GM21367 (cell line): ENCODE measurements at regions not wholly inside any gene's neighbourhood (a gene's known extent, or its start where the extent isn't known, plus 50 kb on each side); places are given as distances from the start of the nearest gene placed in this dataset.

Source experiments
- ATAC-seq: cut with Tn5 transposase; IDR thresholded peaks from one replicate; pipeline ENCODE4 v1.9.1; 2021; ENCODE audit not compliant: unreplicated experiment

DNA sequence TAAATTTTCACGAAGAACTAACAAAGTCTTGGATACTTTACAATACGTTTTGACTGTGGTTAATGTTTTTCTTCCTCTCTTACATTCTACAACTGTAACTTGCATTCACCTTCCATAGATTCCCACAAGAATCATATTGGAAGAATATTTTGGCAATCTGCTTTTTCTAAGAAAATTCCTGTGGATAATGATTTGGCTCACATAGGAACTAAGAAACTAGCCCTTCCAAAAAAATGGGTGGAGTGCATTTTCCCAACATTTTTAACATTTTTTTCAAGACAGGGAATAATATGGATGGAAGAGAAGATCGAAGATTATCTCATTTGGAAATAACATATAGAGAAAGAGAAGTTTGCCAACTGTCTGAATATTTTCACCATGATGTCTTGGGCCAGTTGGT lies 256.9 kb upstream of the POU2AF2 start:
- ATAC-seq, result no peak

DNA sequence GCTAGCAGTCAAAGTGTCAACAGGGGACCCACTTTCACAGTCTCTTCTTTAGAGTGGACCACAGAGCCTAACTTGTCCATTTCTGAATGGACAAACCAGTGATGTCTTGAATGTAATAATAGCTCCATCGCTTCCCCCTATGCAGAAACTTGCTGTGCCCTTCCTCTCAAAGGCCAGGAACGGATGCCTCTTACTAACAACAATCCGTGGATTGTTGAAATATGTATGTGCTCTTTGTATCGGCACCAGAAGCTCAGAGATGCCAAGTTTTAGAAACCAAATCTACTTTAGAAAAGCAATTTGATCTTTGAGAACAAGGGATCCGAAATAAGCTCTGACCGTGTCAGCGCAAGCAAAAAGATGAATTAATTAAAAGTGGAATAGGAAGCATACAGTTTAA lies 259.5 kb upstream of the POU2AF2 start:
- ATAC-seq, result no peak

DNA sequence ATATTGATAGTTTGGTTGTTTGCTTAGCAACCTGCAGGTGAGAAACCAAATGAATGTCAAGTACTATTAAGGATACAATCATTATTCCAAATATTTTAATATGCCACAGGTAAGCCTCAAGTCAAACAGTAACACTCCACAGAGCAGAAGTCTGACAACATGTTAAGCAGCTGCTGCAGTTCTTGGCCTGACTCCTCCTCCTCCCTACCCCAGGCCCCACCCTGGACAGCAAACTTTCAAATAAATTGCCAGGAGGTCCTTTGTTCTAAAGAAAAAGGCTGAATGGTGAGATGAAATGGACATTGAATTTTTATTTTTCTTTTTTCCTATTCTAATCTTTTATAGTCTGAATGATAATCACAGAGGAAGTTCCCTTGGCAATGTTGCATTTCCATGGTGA lies 260.0 kb upstream of the POU2AF2 start:
- ATAC-seq, result no peak

DNA sequence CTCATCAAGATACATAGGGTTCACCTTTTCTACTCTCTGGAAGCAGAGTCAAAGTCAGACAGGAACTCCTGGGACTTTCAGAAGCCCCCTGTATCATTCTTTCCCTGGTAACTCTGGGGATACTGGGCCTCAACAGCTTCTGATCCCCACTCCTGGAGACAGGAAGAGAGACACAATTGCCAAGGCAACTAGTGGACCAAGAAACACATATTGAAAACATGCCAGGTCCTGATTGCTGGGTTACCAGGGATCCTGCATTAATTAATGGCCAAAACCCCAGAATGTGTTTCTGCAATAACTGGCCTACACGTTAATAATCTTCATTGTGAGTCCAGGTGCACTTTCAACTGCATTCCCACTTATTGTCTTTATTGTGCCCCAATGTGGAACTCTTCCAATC lies 260.8 kb upstream of the POU2AF2 start:
- no peak for ATAC-seq

DNA sequence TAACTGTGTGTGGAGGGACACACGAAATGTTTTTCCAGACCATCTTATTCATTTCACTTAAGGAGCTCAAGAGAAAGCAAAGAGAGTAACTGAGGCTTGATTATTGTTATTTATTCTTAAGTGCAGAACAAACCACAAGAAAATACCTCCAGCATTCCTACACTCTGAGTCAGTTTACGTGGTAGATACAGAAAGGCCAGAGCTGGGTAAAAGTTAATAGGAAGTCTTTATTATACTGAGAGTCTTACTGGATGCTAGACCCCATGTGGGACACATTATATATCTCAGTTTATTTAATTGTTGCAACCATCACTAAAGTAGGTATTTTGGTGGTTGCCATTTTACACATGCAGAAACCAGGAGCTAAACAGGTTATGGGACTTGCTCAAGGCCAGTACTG lies 261.4 kb upstream of the POU2AF2 start:
- ATAC-seq, result no peak

DNA sequence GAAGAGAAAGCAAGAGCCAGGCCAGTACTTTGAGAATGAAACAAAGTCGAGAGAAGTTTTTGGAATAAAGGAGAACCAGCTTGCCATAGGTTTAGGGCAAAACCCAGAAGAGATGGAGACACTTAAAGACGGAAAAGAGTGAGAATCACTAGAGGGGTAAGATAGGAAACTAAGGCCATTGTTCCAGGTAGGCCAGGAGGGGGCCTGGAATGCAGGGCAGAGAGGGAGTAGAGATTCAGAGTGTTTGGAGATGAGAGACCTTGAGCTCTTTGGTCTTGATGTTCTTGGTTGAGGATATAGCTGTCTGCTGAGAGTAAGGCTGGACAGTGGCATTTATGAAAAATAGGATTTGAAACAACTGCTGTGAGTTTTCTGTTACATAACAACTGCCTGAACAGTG lies 263.3 kb upstream of the POU2AF2 start:
- no peak for ATAC-seq

DNA sequence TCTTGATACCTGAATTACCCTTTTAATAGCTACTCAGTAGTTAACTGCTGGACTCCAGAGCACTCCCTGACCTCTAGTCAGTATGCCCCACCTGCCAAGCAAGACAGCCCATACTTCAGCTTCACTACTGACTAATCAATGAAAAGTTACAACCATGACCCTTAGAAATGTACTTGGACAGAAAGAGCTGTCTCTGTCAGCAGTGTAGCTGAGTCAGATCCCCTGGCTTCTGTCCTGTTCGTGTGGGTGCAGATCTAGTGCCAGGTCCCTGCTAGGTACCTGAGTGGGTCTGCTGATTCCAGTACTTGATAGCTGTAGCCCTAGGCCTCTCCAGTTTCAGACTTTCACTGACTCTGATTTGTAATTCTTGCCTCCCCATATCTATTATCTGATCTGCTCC lies 265.8 kb upstream of the POU2AF2 start:
- no peak for ATAC-seq

DNA sequence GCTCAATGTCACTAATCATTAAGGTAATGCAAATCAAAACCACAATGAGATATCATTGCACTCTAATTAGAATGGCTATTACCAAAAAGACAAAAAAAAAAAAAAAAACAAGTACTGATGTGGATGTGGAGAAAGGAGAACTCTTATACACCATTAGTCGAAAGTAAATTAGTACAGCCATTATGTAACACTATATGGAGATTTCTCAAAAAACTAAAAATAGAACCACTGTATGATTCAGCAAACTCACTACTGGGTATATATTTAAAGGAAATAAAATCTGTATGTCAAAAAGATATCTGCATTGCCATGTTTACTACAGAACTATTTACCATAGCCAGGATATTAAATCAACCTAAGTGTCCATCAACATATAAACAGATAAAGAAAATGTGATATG lies 265.4 kb upstream of the ARHGAP20 start:
- no peak for ATAC-seq

DNA sequence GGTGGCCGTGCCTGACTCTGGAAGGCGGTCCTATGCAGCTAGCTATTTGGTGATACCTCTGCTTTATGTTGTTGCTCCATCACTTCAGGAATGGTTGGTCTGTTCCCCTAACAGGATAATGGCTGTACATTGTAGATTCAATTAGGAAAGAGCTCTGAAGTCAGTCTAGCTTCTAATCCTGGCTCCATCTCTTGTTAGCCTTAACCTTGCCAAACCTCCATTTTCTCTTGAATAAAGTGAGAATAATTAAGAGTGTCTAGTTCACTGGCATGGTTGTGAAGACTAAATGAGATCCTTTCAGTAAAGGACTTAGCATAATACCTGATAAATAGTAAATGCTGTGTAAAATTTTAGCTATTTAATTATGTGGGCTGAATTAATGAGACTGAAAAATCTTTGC lies 262.5 kb upstream of the ARHGAP20 start:
- no peak for ATAC-seq

DNA sequence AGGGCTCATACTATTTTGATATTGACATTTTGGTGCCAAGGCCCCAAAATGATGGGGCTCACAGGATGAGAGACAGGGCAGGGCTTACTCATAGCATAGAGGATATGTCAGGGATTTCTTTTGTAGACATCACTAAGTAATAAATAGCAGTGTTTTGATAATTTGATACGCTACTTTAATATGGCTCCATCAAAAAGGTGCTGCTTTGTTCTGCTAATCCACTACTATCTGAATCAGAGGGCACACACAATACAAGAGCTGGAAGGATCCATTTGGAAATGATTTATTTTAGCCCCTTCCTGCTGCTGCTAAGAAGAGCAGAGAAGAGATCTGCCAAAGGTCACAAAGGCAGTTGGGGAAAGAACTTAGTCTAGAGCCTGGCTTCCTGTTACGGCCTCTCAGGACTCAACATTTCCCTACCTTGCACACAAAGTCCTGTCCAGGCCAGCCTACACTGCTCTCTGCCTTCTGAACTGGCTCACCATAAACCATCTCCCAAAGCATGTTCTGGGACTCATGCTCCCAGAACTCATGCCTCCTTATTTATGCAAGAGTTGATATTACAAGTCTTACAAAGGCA lies 261.3 kb upstream of the ARHGAP20 start:
- no peak for ATAC-seq

DNA sequence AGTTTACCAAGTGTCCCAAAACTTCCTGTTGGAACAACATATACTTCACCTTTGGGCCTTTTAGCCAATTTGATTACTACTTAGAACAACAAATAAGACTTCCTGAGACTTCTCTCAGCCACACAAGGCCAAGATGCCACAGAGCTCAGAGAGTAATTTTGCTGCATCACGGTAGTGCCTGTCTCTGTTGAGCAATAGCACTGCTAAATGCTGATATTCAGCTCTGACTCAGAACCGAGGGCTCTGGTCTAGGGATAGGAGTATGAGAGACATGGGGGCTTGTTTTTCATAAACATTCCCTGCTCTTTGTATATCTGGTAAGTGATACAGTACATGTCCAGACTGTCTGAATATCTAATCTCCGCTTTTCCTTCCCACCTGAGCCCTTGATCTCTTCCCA lies 260.4 kb upstream of the ARHGAP20 start:
- ATAC-seq, result no peak

DNA sequence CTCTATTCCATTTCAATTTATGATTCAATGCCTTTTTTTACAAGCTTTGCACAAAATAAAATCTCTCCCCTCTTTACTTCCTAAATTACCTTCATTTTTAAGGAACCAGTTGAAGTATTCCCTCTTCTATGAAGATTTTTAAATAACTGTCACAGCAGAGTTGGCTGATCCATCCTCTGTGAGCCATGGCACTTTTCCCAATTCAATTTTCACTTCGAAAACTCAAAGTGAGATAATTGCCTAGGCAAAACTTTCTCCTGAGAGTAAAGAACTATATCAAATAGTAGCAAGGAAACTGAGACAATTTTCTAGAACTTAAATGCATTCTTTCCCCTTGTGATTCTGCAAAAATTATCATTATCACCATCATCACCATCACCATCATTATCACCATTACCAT lies 259.9 kb upstream of the ARHGAP20 start:
- no peak for ATAC-seq

DNA sequence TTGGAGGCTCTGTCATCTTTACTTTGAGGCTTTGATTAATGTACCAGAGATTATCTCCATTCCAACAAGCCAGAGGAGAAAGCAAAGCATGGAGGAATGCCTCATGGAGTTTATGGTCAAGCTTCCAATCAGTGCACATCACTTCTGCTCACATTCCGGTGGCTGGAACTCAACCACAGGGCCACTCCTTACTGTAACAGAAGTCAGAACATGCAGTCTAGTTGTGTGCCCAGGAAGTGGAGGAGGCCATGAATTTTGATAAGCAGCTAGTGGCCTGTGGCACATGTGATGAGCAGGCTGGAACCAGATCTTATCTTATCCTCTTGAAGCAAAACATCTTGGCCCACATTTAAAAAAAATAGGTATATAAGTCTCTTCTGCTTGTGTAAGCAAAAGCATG lies 258.9 kb upstream of the ARHGAP20 start:
- no peak for ATAC-seq

DNA sequence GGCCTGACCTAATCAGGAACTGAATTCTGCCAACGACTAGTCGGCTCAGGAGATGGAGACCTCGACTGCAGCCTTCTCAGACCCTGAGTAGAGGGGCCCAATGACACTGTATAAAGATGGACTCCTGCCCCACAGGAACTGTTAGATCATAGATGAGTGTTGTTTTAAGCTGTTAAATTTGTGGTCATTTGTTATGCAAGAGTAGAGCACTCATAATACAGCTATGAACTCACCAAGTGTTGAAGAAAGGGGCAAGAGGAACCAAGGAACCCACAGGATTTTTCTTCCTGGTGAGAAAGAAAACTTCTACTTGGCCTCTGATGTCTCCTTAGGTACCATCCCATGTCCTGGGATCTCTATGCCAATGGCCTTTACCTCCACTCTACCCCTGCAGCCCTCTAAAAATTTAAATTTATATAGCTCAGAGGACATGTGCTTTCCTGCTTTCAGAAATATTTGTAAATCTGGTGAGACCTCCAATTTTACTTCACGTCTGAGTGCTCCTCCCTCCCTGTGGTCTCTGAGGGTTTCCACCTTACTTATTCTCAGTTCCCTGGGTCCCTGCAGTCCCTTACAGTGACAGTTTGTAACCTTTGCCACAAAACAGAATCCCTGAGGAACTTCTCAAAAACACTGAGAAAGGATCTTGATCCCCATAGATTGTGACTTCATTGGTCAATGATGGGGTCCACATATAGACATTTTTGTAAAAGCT lies 256.3 kb upstream of the ARHGAP20 start:
- ATAC-seq, result no peak

DNA sequence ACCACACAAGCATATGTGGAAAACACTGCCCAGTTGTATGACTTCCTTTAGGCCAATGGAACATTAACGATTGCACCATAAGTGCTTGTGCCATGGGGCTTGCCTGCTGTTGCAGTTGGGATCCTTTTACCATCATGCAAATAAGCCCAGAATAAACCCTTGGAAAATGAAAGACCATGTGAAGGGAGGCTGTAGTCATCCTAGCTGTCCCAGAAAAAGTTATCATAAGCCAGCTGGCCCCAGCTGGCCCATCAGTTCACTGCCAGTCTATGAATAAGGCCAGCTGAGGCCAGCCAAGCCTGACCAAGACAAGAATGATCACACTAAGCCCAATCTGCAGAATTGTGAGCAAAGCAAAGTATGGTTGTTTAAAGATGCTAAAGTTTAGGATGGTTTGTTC lies 253.9 kb upstream of the ARHGAP20 start:
- ATAC-seq, result no peak

DNA sequence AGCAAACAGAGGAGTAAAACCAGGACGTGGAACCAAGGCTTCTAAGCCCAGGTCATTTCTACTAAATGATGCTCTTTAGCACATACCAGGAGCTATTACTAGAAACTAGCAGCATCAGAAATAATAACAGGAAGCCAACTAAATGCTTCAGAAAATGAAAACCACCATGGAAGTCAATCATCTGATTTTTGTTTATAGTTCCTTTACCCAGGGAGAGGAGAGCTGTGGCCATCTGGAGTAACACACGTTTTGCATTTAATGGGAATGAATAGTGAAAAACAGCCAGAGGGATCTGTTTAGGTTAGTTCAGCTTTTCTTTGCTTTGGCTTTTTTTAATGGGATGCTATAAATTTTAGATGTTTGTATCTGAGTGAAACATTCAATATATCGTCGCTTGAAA lies 250.7 kb upstream of the ARHGAP20 start:
- no peak for ATAC-seq

DNA sequence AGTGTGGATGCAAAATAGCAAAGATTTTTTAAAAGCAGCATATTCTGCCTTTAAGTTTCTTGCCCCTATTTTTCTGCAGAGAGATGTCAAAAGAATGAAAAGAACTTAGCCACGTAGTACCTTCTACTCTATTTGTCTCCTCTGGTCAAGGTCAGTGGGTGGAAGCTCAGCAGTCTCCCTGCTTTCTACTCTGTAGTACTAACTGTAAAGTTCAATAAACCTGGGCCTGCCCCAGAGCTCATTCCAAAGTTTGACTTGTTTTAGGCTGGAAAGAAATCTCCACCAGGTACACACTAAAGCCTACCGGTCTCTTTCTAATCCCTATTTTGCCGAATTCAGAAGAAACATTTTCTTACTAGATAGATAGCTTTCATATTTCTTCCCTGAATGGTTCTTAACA lies 247.9 kb upstream of the ARHGAP20 start:
- no peak for ATAC-seq

DNA sequence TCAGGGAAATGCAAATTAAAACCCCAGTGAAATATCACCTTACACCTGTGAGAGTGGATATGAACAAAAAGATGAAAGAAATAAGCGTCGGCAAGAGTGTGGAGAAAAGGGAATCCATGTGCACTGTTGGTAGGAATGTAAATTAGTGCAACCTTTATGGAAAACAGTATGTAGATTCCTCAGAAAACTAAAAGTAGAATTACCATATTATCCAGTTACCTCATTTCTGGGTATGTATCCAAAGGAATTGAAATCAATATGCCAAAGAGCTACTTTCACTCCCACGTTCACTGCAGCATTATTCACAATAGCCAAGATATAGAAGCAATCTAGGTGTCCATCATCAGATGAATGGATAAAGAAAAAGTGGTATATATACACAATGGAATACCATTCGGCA lies 246.0 kb upstream of the ARHGAP20 start:
- ATAC-seq, result no peak

DNA sequence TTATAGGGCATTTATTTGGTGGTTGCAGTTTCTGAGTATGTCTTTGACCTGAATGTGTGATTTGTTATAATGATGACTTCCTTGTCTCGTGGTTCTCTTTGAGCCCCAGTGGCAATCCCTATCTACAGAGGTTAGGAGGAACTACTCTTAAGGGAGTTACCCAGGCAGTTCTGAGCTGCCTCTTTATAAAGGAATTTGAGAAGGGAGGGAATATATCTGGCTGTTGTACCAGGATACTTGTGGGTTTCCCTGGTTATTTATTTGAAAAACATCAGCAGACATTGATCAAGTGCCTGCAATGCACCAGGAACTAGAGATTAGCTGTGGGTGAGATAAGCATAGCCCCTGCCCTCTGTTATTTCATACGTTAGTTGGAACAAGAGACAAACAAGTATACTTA lies 243.5 kb upstream of the ARHGAP20 start:
- no peak for ATAC-seq

DNA sequence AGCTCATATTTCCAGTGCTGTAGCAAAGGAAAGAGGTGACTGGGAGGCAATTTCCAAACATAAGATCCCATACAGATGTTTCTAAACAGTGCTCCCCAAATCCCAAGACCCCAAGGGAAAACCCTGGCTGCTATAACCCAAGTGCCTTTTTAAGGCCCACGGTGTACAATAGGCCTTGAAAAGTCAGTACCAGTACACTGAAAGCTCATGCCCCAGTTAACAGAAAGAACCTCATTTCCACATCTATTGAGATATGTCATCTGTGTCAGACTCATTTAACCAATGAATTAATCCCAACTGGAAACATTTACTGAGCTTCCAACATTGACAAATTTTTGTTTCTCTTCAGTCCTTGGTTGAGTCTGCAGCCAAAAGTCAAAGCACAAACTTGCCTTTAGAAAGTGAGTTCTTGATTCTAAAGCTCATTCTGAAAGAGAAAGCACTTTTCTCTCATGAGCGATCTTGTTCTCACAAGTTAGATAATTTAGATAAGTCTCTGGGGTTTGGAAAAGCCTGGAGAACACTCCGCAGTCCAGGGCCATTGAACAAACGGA lies 239.8 kb upstream of the ARHGAP20 start:
- no peak for ATAC-seq

DNA sequence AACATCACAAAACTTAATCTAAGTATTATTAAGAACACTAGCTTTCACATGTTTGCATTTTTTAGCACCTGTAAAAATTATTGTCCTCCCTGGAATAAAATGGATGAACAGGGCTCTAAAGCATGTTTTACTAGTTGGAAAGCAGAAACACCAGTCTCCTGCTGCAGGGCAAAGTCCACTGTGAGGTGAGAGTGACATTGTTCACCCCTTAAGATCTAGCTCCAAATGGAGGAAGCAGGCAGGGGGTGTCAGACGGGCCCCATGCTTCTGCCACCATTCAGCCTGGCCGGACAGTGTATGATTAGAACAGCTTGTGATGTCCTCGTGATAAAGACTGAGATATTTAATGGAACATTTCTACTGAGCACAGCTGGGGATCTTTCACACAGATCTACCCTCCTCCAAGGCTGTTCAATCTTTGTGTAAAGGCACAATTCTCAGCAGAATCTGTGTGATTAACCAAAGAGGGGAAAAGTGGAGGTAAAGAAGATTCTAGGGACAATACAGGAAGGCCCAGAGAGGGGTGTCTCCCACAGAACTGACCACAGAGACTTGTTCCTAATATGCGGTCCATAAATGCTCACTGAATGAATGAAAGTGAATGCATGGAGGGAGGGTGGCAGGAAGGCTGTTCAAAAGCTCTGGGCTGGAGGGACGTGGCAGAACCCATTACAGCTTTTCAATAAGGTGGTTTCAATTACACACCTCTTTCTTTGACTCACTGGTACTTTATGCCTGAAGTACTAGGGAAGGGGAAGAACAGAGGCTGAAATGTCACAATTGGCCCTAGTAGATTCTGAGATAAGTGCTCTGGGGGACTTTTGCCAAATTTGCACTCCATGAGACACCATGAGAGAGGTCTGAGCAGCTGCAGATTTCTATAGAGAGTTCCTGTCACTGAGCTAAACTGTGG lies 239.1 kb upstream of the ARHGAP20 start:
- ATAC-seq, result no peak

DNA sequence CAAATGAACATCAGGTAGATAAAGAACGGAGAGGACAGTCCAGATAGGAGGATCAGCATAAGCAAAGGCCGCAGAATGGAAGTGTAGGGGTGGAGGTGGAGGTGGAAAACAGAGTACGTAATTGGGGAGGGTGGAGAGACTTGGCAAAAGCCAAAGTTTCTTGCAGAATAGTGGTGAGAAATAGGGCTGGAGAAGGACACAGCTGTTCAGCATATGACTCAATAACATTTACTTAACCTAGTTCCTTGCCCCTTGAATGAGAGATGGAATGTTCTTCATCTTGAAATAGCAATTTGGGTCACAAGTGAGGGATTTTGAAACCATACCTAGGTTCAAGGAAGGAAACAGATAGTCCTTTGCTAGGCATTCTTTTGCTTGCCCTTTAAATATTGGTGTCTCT lies 235.9 kb upstream of the ARHGAP20 start:
- no peak for ATAC-seq
